ENCODE measurements at regions not wholly inside any gene's neighbourhood (a gene's known extent, or its start where the extent isn't known, plus 50 kb on each side); places are given as distances from the start of the nearest gene placed in this dataset.

GRCh38 chr2:104481341-104481740 lies 372.6 kb upstream of the POU3F3 start:
- TF ChIP-seq CTCF (IDR thresholded peaks at IDR 0.05; ENCODE audit: poor library complexity) (no peak), EZH2phosphoT487 (IDR thresholded peaks at IDR 0.05; ENCODE audit: low read depth, severe bottlenecking, unreplicated experiment) (no peak), EZH2 (IDR thresholded peaks at IDR 0.05; ENCODE audit: borderline replicate concordance) (no peak)
